Caco-2 (cell line): ENCODE measurements at regions not wholly inside any gene's neighbourhood (a gene's known extent, or its start where the extent isn't known, plus 50 kb on each side); places are given as distances from the start of the nearest gene placed in this dataset.

Experiments used
- BruUV-seq: library from RNA; stranded (reverse); fragments of 400-500 nt; replicated peaks from 2 replicates; lab custom pipeline; 2021; lab: Mats Ljungman, UMichigan
- CTCF ChIA-PET: fragments of 300-600 bp; sonication (Branson Sonifier 250); formaldehyde crosslinking; loops from one replicate; lab custom pipeline; 2022; ENCODE audit warnings: antibody characterized with exemption; lab: Charles Lee
- POLR2A ChIA-PET: fragments of 300-600 bp; sonication (Branson Sonifier 250); formaldehyde crosslinking; loops from one replicate; lab custom pipeline; 2022; ENCODE audit warnings: antibody characterized with exemption; lab: Charles Lee
- DNase-seq, 2 experiments: peaks; one replicate each; pipeline versions ENCODE4 v3.0.0 to v3.0.0-alpha.2; 2020 to 2022
- H3K27me3 ChIP-seq: replicated peaks from 2 replicates; pipeline ENCODE4 v1.6.0; 2011; ENCODE audit warnings: low read length; ENCODE audit not compliant: control insufficient read depth, insufficient read depth
- H3K36me3 ChIP-seq: 2 replicates; pipeline ENCODE4 v1.5.1; 2011; ENCODE audit warnings: low read length; ENCODE audit not compliant: control insufficient read depth, insufficient read depth
- H3K4me1 ChIP-seq: fragments of 250-450 bp; sonication (Bioruptor Pico); 2 replicates; pipeline ENCODE4 v1.5.1; 2020; ENCODE audit warnings: mild to moderate bottlenecking
- H3K4me3 ChIP-seq: 2 replicates; pipeline ENCODE4 v1.5.1; 2011; ENCODE audit warnings: low read depth, mild to moderate bottlenecking, control low read depth, low read length
- H3K9me3 ChIP-seq: fragments of 250-450 bp; sonication (Bioruptor Pico); 2 replicates; pipeline ENCODE4 v1.5.1; 2020; ENCODE audit warnings: mild to moderate bottlenecking, moderate library complexity
- H3K27ac Mint-ChIP-seq: one replicate; pipeline ENCODE4 v1.8.0; 2022; ENCODE audit warnings: mixed read lengths; ENCODE audit not compliant: unreplicated experiment
- H3K27me3 Mint-ChIP-seq: one replicate; pipeline ENCODE4 v1.8.0; 2022; ENCODE audit warnings: mixed read lengths; ENCODE audit not compliant: insufficient read depth, unreplicated experiment
- H3K36me3 Mint-ChIP-seq: one replicate; pipeline ENCODE4 v1.8.0; 2022; ENCODE audit warnings: mild to moderate bottlenecking, mixed read lengths; ENCODE audit not compliant: insufficient read depth, unreplicated experiment
- H3K4me1 Mint-ChIP-seq: one replicate; pipeline ENCODE4 v1.8.0; 2022; ENCODE audit warnings: low read depth, mixed read lengths; ENCODE audit not compliant: unreplicated experiment
- H3K4me3 Mint-ChIP-seq: one replicate; pipeline ENCODE4 v1.8.0; 2022; ENCODE audit warnings: mild to moderate bottlenecking, moderate library complexity, mixed read lengths; ENCODE audit not compliant: unreplicated experiment
- H3K9me3 Mint-ChIP-seq: one replicate; pipeline ENCODE4 v1.8.0; 2022; ENCODE audit warnings: mixed read lengths; ENCODE audit not compliant: unreplicated experiment
- intact Hi-C: fragments of 100-400 bp; cut with micrococcal nuclease; formaldehyde crosslinking; loops from one replicate; pipeline ENCODE4 v1.10.0; 2022; ENCODE audit not compliant: unreplicated experiment
- TF ChIP-seq, protein P1 (sequence below), 2 experiments: fragments of 200-600 bp in 1 of 2; IDR thresholded peaks; 1 replicate in 1 of 2; 2 replicates in 1 of 2; pipeline versions ENCODE4 v1.5.1 to v1.8.0; 2011 to 2022; ENCODE audit warnings: antibody characterized with exemption in 1 of 2, control low read depth in 1 of 2, inconsistent platforms in 1 of 2, low read depth in 1 of 2, low read length in 1 of 2, mild to moderate bottlenecking in 1 of 2, moderate library complexity in 1 of 2; ENCODE audit not compliant: insufficient read depth in 1 of 2, severe bottlenecking in 1 of 2, unreplicated experiment in 1 of 2

DNA sequence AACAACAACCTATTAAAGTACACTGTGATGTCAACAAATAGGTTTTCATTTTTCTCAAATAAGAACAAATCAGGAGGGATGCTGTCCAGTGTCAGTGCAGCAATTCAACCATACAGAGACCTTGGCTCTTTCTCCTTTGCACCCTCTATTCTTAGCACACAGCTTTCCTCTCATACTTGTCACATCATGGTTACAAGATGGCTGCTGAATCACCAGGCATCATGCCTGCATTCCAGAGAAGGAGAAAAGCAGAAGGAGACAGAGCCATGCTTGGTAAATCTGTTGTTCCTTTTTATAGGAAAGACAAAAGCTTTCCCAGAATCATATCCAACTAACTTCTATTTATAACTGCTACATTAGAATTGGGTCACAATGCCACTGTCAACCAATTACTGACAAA, 124.7 kb upstream of the VLDLR start:
- TF ChIP-seq, protein P1, sequence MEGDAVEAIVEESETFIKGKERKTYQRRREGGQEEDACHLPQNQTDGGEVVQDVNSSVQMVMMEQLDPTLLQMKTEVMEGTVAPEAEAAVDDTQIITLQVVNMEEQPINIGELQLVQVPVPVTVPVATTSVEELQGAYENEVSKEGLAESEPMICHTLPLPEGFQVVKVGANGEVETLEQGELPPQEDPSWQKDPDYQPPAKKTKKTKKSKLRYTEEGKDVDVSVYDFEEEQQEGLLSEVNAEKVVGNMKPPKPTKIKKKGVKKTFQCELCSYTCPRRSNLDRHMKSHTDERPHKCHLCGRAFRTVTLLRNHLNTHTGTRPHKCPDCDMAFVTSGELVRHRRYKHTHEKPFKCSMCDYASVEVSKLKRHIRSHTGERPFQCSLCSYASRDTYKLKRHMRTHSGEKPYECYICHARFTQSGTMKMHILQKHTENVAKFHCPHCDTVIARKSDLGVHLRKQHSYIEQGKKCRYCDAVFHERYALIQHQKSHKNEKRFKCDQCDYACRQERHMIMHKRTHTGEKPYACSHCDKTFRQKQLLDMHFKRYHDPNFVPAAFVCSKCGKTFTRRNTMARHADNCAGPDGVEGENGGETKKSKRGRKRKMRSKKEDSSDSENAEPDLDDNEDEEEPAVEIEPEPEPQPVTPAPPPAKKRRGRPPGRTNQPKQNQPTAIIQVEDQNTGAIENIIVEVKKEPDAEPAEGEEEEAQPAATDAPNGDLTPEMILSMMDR (IDR thresholded peaks at IDR 0.05; ENCODE audit: insufficient read depth in 1 of 2, low read depth in 1 of 2, low read length in 1 of 2, severe bottlenecking in 1 of 2, unreplicated experiment in 1 of 2): no peak
- no peaks in the 10 kb centered on the region for H3K9me3 Mint-ChIP-seq
- no TSS peak for BruUV-seq
- H3K27me3 ChIP-seq: no peaks in the 10 kb centered on the region
- H3K4me3 Mint-ChIP-seq: no peak overlapping the region
- no peak overlapping the region for H3K4me3 ChIP-seq
- H3K36me3 Mint-ChIP-seq: no peaks in the 10 kb centered on the region
- peaks cover 9% of the 10 kb centered on the region; the same call in 1 of the 2 replicates for H3K4me1 ChIP-seq
- H3K9me3 ChIP-seq: no peaks in the 10 kb centered on the region
- no peaks in the 10 kb centered on the region for H3K4me1 Mint-ChIP-seq
- CTCF ChIA-PET: no interaction called here
- H3K27ac Mint-ChIP-seq: no peak overlapping the region
- POLR2A ChIA-PET: no interaction called here
- no peaks in the 10 kb centered on the region for H3K27me3 Mint-ChIP-seq
- no peaks in the 10 kb centered on the region for H3K36me3 ChIP-seq
- intact Hi-C loops: no loop called here
- DNase-seq: no peak

DNA sequence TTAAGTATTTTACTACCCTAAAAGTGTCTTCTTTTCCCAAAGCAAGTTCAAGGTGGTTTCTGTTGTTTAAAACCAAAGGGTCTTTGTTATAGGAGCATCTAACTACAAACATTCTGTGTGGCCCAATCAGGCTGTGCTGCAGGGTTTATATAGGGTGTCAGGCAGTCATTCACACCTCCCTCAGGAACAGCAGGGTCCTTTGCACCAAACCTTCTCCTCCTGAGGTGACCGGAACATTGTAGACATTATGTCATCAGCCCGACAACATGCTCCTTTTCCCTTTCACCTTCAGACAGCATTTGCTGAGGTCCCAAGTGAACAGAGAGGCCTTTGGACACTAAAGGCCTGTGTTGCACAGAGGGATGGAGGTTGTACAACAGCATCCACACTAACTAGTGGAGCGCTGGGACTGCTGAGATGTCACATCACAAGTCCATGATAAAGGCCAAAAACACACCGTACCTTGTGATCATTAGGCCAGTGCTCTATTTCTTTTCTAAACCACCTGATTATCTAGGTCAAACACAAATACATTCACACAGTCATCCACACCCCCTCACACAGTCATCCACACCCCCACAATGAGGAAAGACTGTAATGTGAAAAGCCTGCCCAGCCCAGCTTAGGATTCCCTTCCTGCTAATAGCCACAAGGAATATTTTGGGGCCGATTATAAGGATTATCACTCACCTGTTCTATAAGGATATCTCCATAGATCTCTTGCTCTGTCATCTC, 123.8 kb upstream of the VLDLR start:
- no peak overlapping the region for H3K4me3 Mint-ChIP-seq
- Histone ChIP-seq H3K4me1 (peaks cover 9% of the 10 kb centered on the region; the same call in 1 of the 2 replicates), H3K27me3 (no peaks in the 10 kb centered on the region), H3K36me3 (no peaks in the 10 kb centered on the region), H3K9me3 (no peaks in the 10 kb centered on the region), H3K4me3 (no peak overlapping the region)
- no peaks in the 10 kb centered on the region for H3K9me3 Mint-ChIP-seq
- no peaks in the 10 kb centered on the region for H3K36me3 Mint-ChIP-seq
- BruUV-seq: no TSS peak
- H3K27me3 Mint-ChIP-seq: no peaks in the 10 kb centered on the region
- POLR2A ChIA-PET: no interaction called here
- TF ChIP-seq, protein P1 (IDR thresholded peaks at IDR 0.05; ENCODE audit: insufficient read depth in 1 of 2, low read depth in 1 of 2, low read length in 1 of 2, severe bottlenecking in 1 of 2, unreplicated experiment in 1 of 2): no peak
- no peaks in the 10 kb centered on the region for H3K4me1 Mint-ChIP-seq
- H3K27ac Mint-ChIP-seq: no peak overlapping the region
- intact Hi-C loops: no loop called here
- CTCF ChIA-PET: no interaction called here
- no peak for DNase-seq

DNA sequence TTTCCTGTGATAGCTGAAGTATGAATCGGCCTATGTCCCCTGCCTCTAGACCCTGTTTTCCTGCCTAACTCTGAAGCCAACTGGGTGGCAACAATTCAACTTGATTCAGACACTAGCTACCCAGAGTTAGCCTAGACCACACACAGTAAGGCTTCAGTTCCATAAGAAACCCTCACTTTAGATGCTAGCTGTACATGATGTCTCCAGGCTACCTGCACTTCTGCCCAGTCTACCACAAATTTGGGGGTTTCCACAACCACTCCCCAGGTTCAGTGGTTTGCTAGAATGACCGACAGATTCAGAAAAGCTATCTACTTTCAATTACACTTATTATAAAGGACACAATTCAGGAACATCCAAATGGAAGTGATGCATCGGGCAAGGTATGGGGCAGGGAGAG, 119.4 kb upstream of the VLDLR start:
- no peak for DNase-seq
- intact Hi-C loops: no loop called here
- ChIA-PET CTCF (no interaction called here), POLR2A (no interaction called here)
- Mint-ChIP-seq H3K4me1 (no peaks in the 10 kb centered on the region), H3K27ac (no peak overlapping the region), H3K9me3 (no peaks in the 10 kb centered on the region), H3K36me3 (no peaks in the 10 kb centered on the region), H3K27me3 (no peaks in the 10 kb centered on the region), H3K4me3 (no peak overlapping the region)
- Histone ChIP-seq H3K9me3 (no peaks in the 10 kb centered on the region), H3K4me3 (no peak overlapping the region), H3K36me3 (no peaks in the 10 kb centered on the region), H3K27me3 (no peaks in the 10 kb centered on the region), H3K4me1 (no peaks in the 10 kb centered on the region)
- no TSS peak for BruUV-seq
- TF ChIP-seq, protein P1 (IDR thresholded peaks at IDR 0.05; ENCODE audit: insufficient read depth in 1 of 2, low read depth in 1 of 2, low read length in 1 of 2, severe bottlenecking in 1 of 2, unreplicated experiment in 1 of 2): no peak
